Neural crest cell (in vitro differentiated cells): ENCODE measurements at regions not wholly inside any gene's neighbourhood (a gene's known extent, or its start where the extent isn't known, plus 50 kb on each side); places are given as distances from the start of the nearest gene placed in this dataset.
A peak's percentile ranks its signal among the peaks of the same experiment; 100 is the strongest.
"Not testable (repeated sequence)": the region's sequence is repeated elsewhere in the genome, so short reads cannot be mapped to it uniquely, and the experiment has no call there.

ENCODE experiments used
- DNase-seq: peaks from one replicate; pipeline ENCODE4 v3.0.0; 2021; ENCODE audit warnings: low read depth, mixed read lengths, low spot score
- H3K27ac Mint-ChIP-seq: one replicate; pipeline ENCODE4 v1.8.0; 2021; ENCODE audit warnings: mild to moderate bottlenecking, mixed read lengths; ENCODE audit not compliant: unreplicated experiment
- H3K27me3 Mint-ChIP-seq: 2 replicates; pipeline ENCODE4 v1.8.0; 2021; ENCODE audit warnings: low read depth, mild to moderate bottlenecking, mixed read lengths
- H3K36me3 Mint-ChIP-seq: 2 replicates; pipeline ENCODE4 v1.8.0; 2021; ENCODE audit warnings: low read depth, mild to moderate bottlenecking, mixed read lengths
- H3K4me1 Mint-ChIP-seq: 2 replicates; pipeline ENCODE4 v1.8.0; 2021; ENCODE audit warnings: mixed read lengths
- H3K4me3 Mint-ChIP-seq: one replicate; pipeline ENCODE4 v1.8.0; 2021; ENCODE audit warnings: mild to moderate bottlenecking, mixed read lengths
- H3K9me3 Mint-ChIP-seq: 2 replicates; pipeline ENCODE4 v1.8.0; 2021; ENCODE audit warnings: mixed read lengths
- TF ChIP-seq, protein P1 (sequence below): fragments of 200-600 bp; sonication (generic); conservative IDR thresholded peaks from 2 replicates; pipeline ENCODE4 v1.5.0; 2021; ENCODE audit warnings: antibody characterized with exemption, mild to moderate bottlenecking

- H3K36me3 Mint-ChIP-seq: peaks cover 2% of the 10 kb centered on the region
- no peak overlapping the region for H3K4me3 Mint-ChIP-seq
- no peaks in the 10 kb centered on the region for H3K9me3 Mint-ChIP-seq
- no peaks in the 10 kb centered on the region for H3K4me1 Mint-ChIP-seq
- peaks cover 5% of the 10 kb centered on the region for H3K27me3 Mint-ChIP-seq
- DNase-seq: no peak
- H3K27ac Mint-ChIP-seq: no peak overlapping the region
- TF ChIP-seq, protein P1, sequence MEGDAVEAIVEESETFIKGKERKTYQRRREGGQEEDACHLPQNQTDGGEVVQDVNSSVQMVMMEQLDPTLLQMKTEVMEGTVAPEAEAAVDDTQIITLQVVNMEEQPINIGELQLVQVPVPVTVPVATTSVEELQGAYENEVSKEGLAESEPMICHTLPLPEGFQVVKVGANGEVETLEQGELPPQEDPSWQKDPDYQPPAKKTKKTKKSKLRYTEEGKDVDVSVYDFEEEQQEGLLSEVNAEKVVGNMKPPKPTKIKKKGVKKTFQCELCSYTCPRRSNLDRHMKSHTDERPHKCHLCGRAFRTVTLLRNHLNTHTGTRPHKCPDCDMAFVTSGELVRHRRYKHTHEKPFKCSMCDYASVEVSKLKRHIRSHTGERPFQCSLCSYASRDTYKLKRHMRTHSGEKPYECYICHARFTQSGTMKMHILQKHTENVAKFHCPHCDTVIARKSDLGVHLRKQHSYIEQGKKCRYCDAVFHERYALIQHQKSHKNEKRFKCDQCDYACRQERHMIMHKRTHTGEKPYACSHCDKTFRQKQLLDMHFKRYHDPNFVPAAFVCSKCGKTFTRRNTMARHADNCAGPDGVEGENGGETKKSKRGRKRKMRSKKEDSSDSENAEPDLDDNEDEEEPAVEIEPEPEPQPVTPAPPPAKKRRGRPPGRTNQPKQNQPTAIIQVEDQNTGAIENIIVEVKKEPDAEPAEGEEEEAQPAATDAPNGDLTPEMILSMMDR: no peak
Observed at GRCh38 chr20:55417836-55418235, 587.5 kb downstream of the CBLN4 start.

DNA sequence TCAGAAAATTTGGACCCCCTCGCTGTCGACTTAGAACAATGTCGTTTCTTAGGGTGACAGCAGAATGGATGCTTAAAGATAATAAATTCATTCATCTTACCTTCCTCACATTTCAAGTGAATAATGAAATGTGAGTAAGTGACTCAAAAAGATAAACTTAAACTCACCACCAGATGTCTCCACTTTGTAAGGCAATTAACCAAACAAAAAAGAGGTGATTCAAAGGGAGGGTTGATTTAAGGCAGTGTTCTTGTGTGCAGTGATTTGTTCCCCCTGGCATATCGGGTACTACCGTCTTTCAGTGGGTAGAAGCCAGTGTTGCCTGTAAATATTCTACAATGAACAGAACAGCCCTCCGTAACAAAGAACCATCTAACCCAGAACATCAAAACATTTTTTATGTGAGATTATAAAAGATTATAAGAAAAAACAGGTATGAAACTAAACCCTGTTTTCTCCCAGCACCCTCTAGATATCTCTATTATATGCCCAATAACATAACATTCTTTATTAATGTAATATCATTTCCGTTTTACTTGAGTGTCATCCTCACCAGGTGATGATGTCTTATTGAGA is 589.7 kb downstream of the CBLN4 start:
- no peaks in the 10 kb centered on the region for H3K4me1 Mint-ChIP-seq
- TF ChIP-seq, protein P1: peak; percentile 66
- peaks cover 2% of the 10 kb centered on the region for H3K36me3 Mint-ChIP-seq
- H3K27ac Mint-ChIP-seq: no peak overlapping the region
- DNase-seq: no peak
- no peaks in the 10 kb centered on the region for H3K9me3 Mint-ChIP-seq
- H3K27me3 Mint-ChIP-seq: peaks cover 5% of the 10 kb centered on the region
- H3K4me3 Mint-ChIP-seq: no peak overlapping the region

DNA sequence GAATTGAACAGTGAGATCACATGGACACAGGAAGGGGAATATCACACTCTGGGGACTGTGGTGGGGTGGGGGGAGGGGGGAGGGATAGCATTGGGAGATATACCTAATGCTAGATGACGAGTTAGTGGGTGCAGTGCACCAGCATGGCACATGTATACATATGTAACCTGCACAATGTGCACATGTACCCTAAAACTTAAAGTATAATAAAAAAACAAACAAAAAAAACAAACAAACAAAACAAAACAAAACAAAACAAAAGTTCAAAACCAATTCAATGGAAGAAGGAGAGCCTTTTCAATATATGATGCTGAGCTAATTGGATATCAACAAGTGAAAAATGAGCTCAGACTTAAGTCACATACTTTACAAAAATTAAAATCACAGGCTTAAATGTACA is 592.8 kb downstream of the CBLN4 start:
- DNase-seq, H3K27ac Mint-ChIP-seq, H3K9me3 Mint-ChIP-seq, H3K4me1 Mint-ChIP-seq, H3K4me3 Mint-ChIP-seq, H3K36me3 Mint-ChIP-seq, H3K27me3 Mint-ChIP-seq: not testable (repeated sequence)

- TF ChIP-seq, protein P1: no peak
- peaks cover 9% of the 10 kb centered on the region for H3K9me3 Mint-ChIP-seq
Observed at GRCh38 chr20:55406891-55407290, 598.4 kb downstream of the CBLN4 start.

DNA sequence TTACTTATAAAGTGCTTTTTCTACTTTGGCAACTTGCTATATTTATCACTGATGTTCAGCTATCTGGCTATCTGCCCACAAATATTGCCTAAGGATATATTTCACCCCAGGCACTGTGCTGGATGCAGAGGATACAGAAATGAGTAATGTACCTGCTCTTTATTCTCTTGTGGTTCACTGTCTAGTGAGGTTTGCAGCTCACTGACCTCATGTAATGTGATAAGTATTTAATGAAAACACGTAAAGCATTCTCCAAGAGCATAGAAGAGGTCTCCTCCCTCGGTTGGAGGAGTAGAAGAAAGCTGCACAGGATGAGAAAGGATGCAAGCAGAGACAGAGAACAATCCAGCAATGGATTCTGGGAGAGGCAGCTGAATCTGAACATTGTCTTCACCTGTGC is 610.7 kb downstream of the CBLN4 start:
- DNase-seq: no peak
- no peaks in the 10 kb centered on the region for H3K4me1 Mint-ChIP-seq
- peaks cover 3% of the 10 kb centered on the region for H3K27me3 Mint-ChIP-seq
- H3K4me3 Mint-ChIP-seq: no peak overlapping the region
- no peak overlapping the region for H3K27ac Mint-ChIP-seq
- peaks cover 3% of the 10 kb centered on the region for H3K9me3 Mint-ChIP-seq
- no peaks in the 10 kb centered on the region for H3K36me3 Mint-ChIP-seq
- TF ChIP-seq, protein P1: no peak

More at GRCh38 chr20:55406891-55407290, 598.4 kb downstream of the CBLN4 start:
- Mint-ChIP-seq H3K27me3 (peaks cover 3% of the 10 kb centered on the region), H3K27ac (no peak overlapping the region), H3K4me3 (no peak overlapping the region), H3K36me3 (no peaks in the 10 kb centered on the region), H3K4me1 (peaks cover 4% of the 10 kb centered on the region)
- no peak for DNase-seq

- Mint-ChIP-seq H3K36me3 (no peaks in the 10 kb centered on the region), H3K9me3 (no peaks in the 10 kb centered on the region), H3K4me1 (no peaks in the 10 kb centered on the region), H3K27ac (no peak overlapping the region), H3K4me3 (no peak overlapping the region), H3K27me3 (peaks cover 2% of the 10 kb centered on the region)
- TF ChIP-seq, protein P1: no peak
- no peak for DNase-seq
Observed at GRCh38 chr20:55390791-55391190, 614.5 kb downstream of the CBLN4 start.
